ENCODE measurements at regions not wholly inside any gene's neighbourhood (a gene's known extent, or its start where the extent isn't known, plus 50 kb on each side); places are given as distances from the start of the nearest gene placed in this dataset.

- H3K36me3 Mint-ChIP-seq = no peaks in the 10 kb centered on the region
- peaks cover 32% of the 10 kb centered on the region for H3K27me3 Mint-ChIP-seq
- H3K4me1 Mint-ChIP-seq (ENCODE audit: unreplicated experiment) = peaks cover 19% of the 10 kb centered on the region
- H3K9me3 Mint-ChIP-seq = no peaks in the 10 kb centered on the region
- TF ChIP-seq CTCF (conservative IDR thresholded peaks at IDR 0.05) = no peak
- peak overlapping the region; percentile 23 for H3K4me3 Mint-ChIP-seq
- DNase-seq (ENCODE audit: extremely low spot score, unreplicated experiment) = no peak
- peak overlapping the region; percentile 66 for H3K27ac Mint-ChIP-seq
These were observed 84.0 kb upstream of the TLE3 start for GRCh38 chr15:70181626-70182255.

GRCh38 chr15:70180186-70180875, 82.6 kb upstream of the TLE3 start:
- Mint-ChIP-seq H3K27ac (no peak overlapping the region), H3K27me3 (peaks cover 28% of the 10 kb centered on the region), H3K9me3 (no peaks in the 10 kb centered on the region), H3K36me3 (no peaks in the 10 kb centered on the region), H3K4me1 (ENCODE audit: unreplicated experiment) (peaks cover 10% of the 10 kb centered on the region), H3K4me3 (no peak overlapping the region)
- no peak for DNase-seq (ENCODE audit: extremely low spot score, unreplicated experiment)
- TF ChIP-seq CTCF (conservative IDR thresholded peaks at IDR 0.05) = no peak

- H3K27ac Mint-ChIP-seq = no peak overlapping the region
- no peaks in the 10 kb centered on the region for H3K36me3 Mint-ChIP-seq
- no peak for DNase-seq (ENCODE audit: extremely low spot score, unreplicated experiment)
- no peak for TF ChIP-seq CTCF (conservative IDR thresholded peaks at IDR 0.05)
- no peak overlapping the region for H3K4me3 Mint-ChIP-seq
- H3K9me3 Mint-ChIP-seq = no peaks in the 10 kb centered on the region
- H3K27me3 Mint-ChIP-seq = peaks cover 30% of the 10 kb centered on the region
- H3K4me1 Mint-ChIP-seq (ENCODE audit: unreplicated experiment) = peaks cover 10% of the 10 kb centered on the region
These were observed 81.7 kb upstream of the TLE3 start for GRCh38 chr15:70179309-70179892.

DNA sequence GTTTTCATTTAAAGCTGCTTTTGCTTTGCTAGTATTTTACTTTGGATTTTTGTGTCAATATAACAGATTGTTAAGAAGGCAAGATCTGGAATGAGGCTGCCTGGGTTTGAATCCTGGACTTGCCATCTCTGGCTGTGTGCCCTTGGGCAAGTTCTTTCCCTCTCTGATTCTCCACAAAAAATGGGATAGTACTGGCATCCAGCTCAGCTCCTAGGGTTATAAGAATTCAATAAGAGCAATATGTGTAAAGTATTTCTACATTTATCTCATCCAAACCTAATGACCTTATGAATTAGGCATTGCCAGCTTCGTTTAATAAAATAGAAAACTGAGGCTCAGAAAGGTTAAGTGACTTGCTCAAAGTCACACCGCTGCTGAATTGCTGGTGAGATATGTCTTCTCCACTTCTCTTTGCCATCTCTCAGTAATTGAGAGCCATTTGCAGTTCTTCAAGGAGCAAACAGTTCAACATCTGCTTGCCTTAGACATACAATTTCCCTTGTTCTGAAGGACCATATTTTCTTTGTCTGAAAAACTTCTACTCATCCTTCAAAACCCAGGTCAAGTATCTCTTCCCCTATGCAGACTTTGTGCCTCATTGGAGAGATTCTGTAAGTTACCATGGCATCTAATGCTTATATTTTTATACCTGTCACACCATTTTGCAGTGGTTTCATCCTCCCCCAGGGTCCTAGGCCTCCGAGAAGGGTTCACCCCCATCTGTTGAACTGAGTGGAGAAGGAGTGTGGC, 80.8 kb upstream of the TLE3 start:
- no peaks in the 10 kb centered on the region for H3K36me3 Mint-ChIP-seq
- no peak for DNase-seq (ENCODE audit: extremely low spot score, unreplicated experiment)
- H3K9me3 Mint-ChIP-seq = no peaks in the 10 kb centered on the region
- no peak overlapping the region for H3K27ac Mint-ChIP-seq
- peaks cover 10% of the 10 kb centered on the region for H3K4me1 Mint-ChIP-seq (ENCODE audit: unreplicated experiment)
- peaks cover 38% of the 10 kb centered on the region for H3K27me3 Mint-ChIP-seq
- H3K4me3 Mint-ChIP-seq = no peak overlapping the region
- TF ChIP-seq CTCF (conservative IDR thresholded peaks at IDR 0.05) = no peak

DNA sequence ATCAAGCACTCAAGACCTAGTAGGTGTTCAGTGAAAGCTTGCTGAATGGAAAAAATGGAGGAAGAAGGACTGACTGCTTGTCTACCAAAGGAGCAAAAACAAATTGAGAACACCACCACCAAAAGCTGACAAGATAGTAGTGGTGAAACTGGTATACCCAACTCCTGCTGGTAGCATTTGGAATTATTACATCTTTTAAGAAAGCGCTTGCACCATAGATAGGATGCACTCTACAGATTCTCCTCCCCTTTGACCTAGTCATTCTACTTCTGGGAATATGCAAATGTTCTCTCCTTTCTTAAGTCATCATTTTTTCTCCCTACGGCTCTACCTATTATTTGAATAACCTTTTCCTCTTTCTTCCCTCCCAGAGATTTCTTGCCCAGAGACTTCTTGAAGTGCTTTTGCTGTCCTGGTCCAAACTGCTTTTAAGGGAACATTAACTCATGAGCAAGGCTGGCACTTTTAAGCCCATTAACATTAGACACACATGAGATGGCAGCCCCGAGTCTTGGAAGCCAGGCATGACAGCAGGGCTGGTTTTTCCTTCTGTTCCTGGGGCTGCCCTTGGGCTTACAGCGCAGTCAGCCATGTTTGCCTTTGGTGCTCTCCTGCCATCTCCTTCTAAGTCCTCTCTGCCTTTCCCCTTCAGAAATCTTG, 75.0 kb upstream of the TLE3 start:
- no peak for DNase-seq (ENCODE audit: extremely low spot score, unreplicated experiment)
- H3K4me3 Mint-ChIP-seq = no peak overlapping the region
- no peaks in the 10 kb centered on the region for H3K9me3 Mint-ChIP-seq
- H3K4me1 Mint-ChIP-seq (ENCODE audit: unreplicated experiment) = peaks cover 7% of the 10 kb centered on the region
- no peak overlapping the region for H3K27ac Mint-ChIP-seq
- TF ChIP-seq CTCF (conservative IDR thresholded peaks at IDR 0.05) = peak; percentile 29
- H3K36me3 Mint-ChIP-seq = no peaks in the 10 kb centered on the region
- H3K27me3 Mint-ChIP-seq = peaks cover 48% of the 10 kb centered on the region
